Large intestine (tissue), 3 donors: ENCODE measurements at regions not wholly inside any gene's neighbourhood (a gene's known extent, or its start where the extent isn't known, plus 50 kb on each side); places are given as distances from the start of the nearest gene placed in this dataset.
"Not testable (repeated sequence)": the region's sequence is repeated elsewhere in the genome, so short reads cannot be mapped to it uniquely, and the experiment has no call there.

Experiments used
- DNase-seq, 2 donors: peaks; one replicate each; pipeline versions ENCODE4 v3.0.0 to v3.0.0-alpha.2; 2013
- H3K27ac ChIP-seq: one replicate; pipeline ENCODE4 v1.5.1; 2013; ENCODE audit warnings: low read length
- H3K27me3 ChIP-seq: 2 replicates; pipeline ENCODE4 v1.6.1; 2013; ENCODE audit warnings: low read length; ENCODE audit not compliant: control insufficient read depth, insufficient read depth
- H3K36me3 ChIP-seq: 2 replicates; pipeline ENCODE4 v1.6.1; 2013; ENCODE audit warnings: low read length; ENCODE audit not compliant: control insufficient read depth, insufficient read depth
- H3K4me1 ChIP-seq: one replicate; pipeline ENCODE4 v1.6.1; 2013; ENCODE audit warnings: low read length; ENCODE audit not compliant: control insufficient read depth, insufficient read depth
- H3K4me3 ChIP-seq: one replicate; pipeline ENCODE4 v1.5.1; 2013; ENCODE audit warnings: low read length
- H3K9me3 ChIP-seq: one replicate; pipeline ENCODE4 v1.6.1; 2013; ENCODE audit warnings: mild to moderate bottlenecking, low read depth, low read length, moderate library complexity; ENCODE audit not compliant: control insufficient read depth
- WGBS: methylation state at CpG from one replicate; pipeline ENCODE4 v1.1.5; 2013; ENCODE audit warnings: low lambda C conversion rate; ENCODE audit not compliant: insufficient coverage; 5-methylcytosine and 5-hydroxymethylcytosine counted together

GRCh38 chr2:84221102-84221501 is 238.0 kb downstream of the SUCLG1 start:
- not testable (repeated sequence) for H3K4me1 ChIP-seq, H3K36me3 ChIP-seq, H3K9me3 ChIP-seq, H3K27ac ChIP-seq, H3K4me3 ChIP-seq, DNase-seq, H3K27me3 ChIP-seq
- no CpG with 5 or more reads among the region's 2 CpGs for WGBS

GRCh38 chr2:84217456-84217855 is 241.6 kb downstream of the SUCLG1 start:
- 100% methylated on average over 1 of the region's 7 CpGs for WGBS
- no peaks in the 10 kb centered on the region for H3K36me3 ChIP-seq
- DNase-seq: no peak
- H3K9me3 ChIP-seq: no peaks in the 10 kb centered on the region
- H3K27me3 ChIP-seq: no peaks in the 10 kb centered on the region
- H3K4me1 ChIP-seq: no peaks in the 10 kb centered on the region
- no peak overlapping the region for H3K27ac ChIP-seq
- no peak overlapping the region for H3K4me3 ChIP-seq

GRCh38 chr2:84214455-84214854 is 244.6 kb downstream of the SUCLG1 start:
- H3K36me3 ChIP-seq: no peaks in the 10 kb centered on the region
- H3K4me3 ChIP-seq: no peak overlapping the region
- no CpG with 5 or more reads among the region's 3 CpGs for WGBS
- H3K9me3 ChIP-seq: no peaks in the 10 kb centered on the region
- DNase-seq: no peak
- no peaks in the 10 kb centered on the region for H3K4me1 ChIP-seq
- H3K27ac ChIP-seq: no peak overlapping the region
- H3K27me3 ChIP-seq: no peaks in the 10 kb centered on the region

GRCh38 chr2:84212611-84213314 is 246.3 kb downstream of the SUCLG1 start:
- no peaks in the 10 kb centered on the region for H3K27me3 ChIP-seq
- no peak overlapping the region for H3K4me3 ChIP-seq
- DNase-seq: no peak
- no peaks in the 10 kb centered on the region for H3K9me3 ChIP-seq
- no peaks in the 10 kb centered on the region for H3K4me1 ChIP-seq
- H3K27ac ChIP-seq: no peak overlapping the region
- WGBS: 100% methylated on average over 1 of the region's 5 CpGs
- no peaks in the 10 kb centered on the region for H3K36me3 ChIP-seq

- DNase-seq: no peak
- no peaks in the 10 kb centered on the region for H3K36me3 ChIP-seq
- WGBS: 20% methylated on average over 1 of the region's 7 CpGs
- no peak overlapping the region for H3K4me3 ChIP-seq
- H3K9me3 ChIP-seq: no peaks in the 10 kb centered on the region
- H3K27ac ChIP-seq: no peak overlapping the region
- no peaks in the 10 kb centered on the region for H3K4me1 ChIP-seq
- no peaks in the 10 kb centered on the region for H3K27me3 ChIP-seq
These were observed 249.1 kb downstream of the SUCLG1 start for GRCh38 chr2:84209941-84210340.

GRCh38 chr2:84204995-84205394 is 254.1 kb downstream of the SUCLG1 start:
- no peak for DNase-seq
- Histone ChIP-seq H3K27me3 (no peaks in the 10 kb centered on the region), H3K9me3 (no peaks in the 10 kb centered on the region), H3K4me1 (no peaks in the 10 kb centered on the region), H3K36me3 (no peaks in the 10 kb centered on the region), H3K27ac (no peak overlapping the region), H3K4me3 (no peak overlapping the region)
- WGBS: 80% methylated on average over 1 of the region's 3 CpGs

- WGBS: no CpG with 5 or more reads among the region's 4 CpGs
- DNase-seq: no peak
- no peaks in the 10 kb centered on the region for H3K36me3 ChIP-seq
These were observed 256.9 kb downstream of the SUCLG1 start for GRCh38 chr2:84202166-84202565.

GRCh38 chr2:84201158-84201557 is 257.9 kb downstream of the SUCLG1 start:
- Histone ChIP-seq H3K27me3 (no peaks in the 10 kb centered on the region), H3K36me3 (no peaks in the 10 kb centered on the region), H3K4me1 (no peaks in the 10 kb centered on the region), H3K9me3 (no peaks in the 10 kb centered on the region), H3K4me3 (no peak overlapping the region), H3K27ac (no peak overlapping the region)
- DNase-seq: no peak
- 100% methylated on average over 1 of the region's 5 CpGs for WGBS

More at GRCh38 chr2:84202166-84202565, 256.9 kb downstream of the SUCLG1 start:
- H3K27me3 ChIP-seq: no peaks in the 10 kb centered on the region
- no peaks in the 10 kb centered on the region for H3K4me1 ChIP-seq
- no peak overlapping the region for H3K27ac ChIP-seq
- no peaks in the 10 kb centered on the region for H3K9me3 ChIP-seq
- H3K4me3 ChIP-seq: no peak overlapping the region

GRCh38 chr2:84197901-84198300 is 261.2 kb downstream of the SUCLG1 start:
- Histone ChIP-seq H3K27ac (no peak overlapping the region), H3K27me3 (no peaks in the 10 kb centered on the region), H3K4me3 (no peak overlapping the region), H3K4me1 (no peaks in the 10 kb centered on the region), H3K9me3 (no peaks in the 10 kb centered on the region), H3K36me3 (no peaks in the 10 kb centered on the region)
- no CpG with 5 or more reads among the region's 1 CpG for WGBS
- DNase-seq: no peak

- no peak overlapping the region for H3K4me3 ChIP-seq
- DNase-seq: no peak
- H3K4me1 ChIP-seq: no peaks in the 10 kb centered on the region
- no peak overlapping the region for H3K27ac ChIP-seq
- no peaks in the 10 kb centered on the region for H3K9me3 ChIP-seq
- no peaks in the 10 kb centered on the region for H3K27me3 ChIP-seq
- no CpG with 5 or more reads among the region's 3 CpGs for whole genome bisulfite sequencing
- no peaks in the 10 kb centered on the region for H3K36me3 ChIP-seq
These were observed 264.0 kb downstream of the SUCLG1 start for GRCh38 chr2:84194949-84195644.

- no peak overlapping the region for H3K4me3 ChIP-seq
- H3K4me1 ChIP-seq: no peaks in the 10 kb centered on the region
- DNase-seq: no peak
- WGBS: no CpG with 5 or more reads among the region's 2 CpGs
- H3K36me3 ChIP-seq: no peaks in the 10 kb centered on the region
- no peaks in the 10 kb centered on the region for H3K27me3 ChIP-seq
- no peak overlapping the region for H3K27ac ChIP-seq
- H3K9me3 ChIP-seq: no peaks in the 10 kb centered on the region
These were observed 264.9 kb downstream of the SUCLG1 start for GRCh38 chr2:84194181-84194580.
